Vagina (tissue), 2 donors: ENCODE measurements at regions not wholly inside any gene's neighbourhood (a gene's known extent, or its start where the extent isn't known, plus 50 kb on each side); places are given as distances from the start of the nearest gene placed in this dataset. TPM values are rescaled to one million over a fixed set of nuclear protein-coding genes. Genes with fewer than 3 reads are reported as not detected.

ENCODE experiments used
- DNase-seq, 2 donors: peaks; one replicate each; pipeline ENCODE4 v3.0.0-alpha.2; 2017; ENCODE audit errors: extremely low spot score in 2 of 2
- H3K27ac ChIP-seq: fragments of 200-600 bp; sonication (generic); one replicate; pipeline ENCODE4 v1.5.1; 2019
- H3K27me3 ChIP-seq: fragments of 200-600 bp; sonication (generic); one replicate; pipeline ENCODE4 v1.5.1; 2019
- H3K36me3 ChIP-seq, 2 donors: fragments of 200-600 bp; sonication (generic); one replicate each; pipeline ENCODE4 v1.5.1; 2017 to 2019
- H3K4me1 ChIP-seq: fragments of 200-600 bp; sonication (generic); one replicate; pipeline ENCODE4 v1.5.1; 2019
- H3K4me3 ChIP-seq, 2 donors: fragments of 200-600 bp; sonication (generic); 1 replicate in 1 of 2; 2 replicates in 1 of 2; pipeline ENCODE4 v1.5.1; 2016 to 2019
- H3K9me3 ChIP-seq: fragments of 200-600 bp; sonication (generic); one replicate; pipeline ENCODE4 v1.5.1; 2019
- POLR2A ChIP-seq, 2 donors: fragments of 450-650 bp; IDR thresholded peaks; one replicate each; pipeline ENCODE4 v1.6.1; 2017; ENCODE audit warnings: antibody characterized with exemption in 2 of 2, mild to moderate bottlenecking in 2 of 2, moderate library complexity in 2 of 2
- POLR2AphosphoS5 ChIP-seq, 2 donors: sonication (generic); formaldehyde crosslinking; IDR thresholded peaks; one replicate each; pipeline ENCODE4 v1.9.0; 2017; ENCODE audit warnings: antibody characterized with exemption in 2 of 2, mild to moderate bottlenecking in 2 of 2, low read depth in 1 of 2; ENCODE audit not compliant: insufficient read depth in 1 of 2
- intact Hi-C: fragments of 100-400 bp; cut with DNase I; formaldehyde crosslinking; loops from one replicate; pipeline ENCODE4 v1.15.1; 2023
- small RNA-seq: library from RNA; depleted of rRNA; stranded (forward); fragments of <200 nt; gene quantifications from one replicate; pipeline ENCODE3, GENCODE V24; 2016
- TF ChIP-seq, protein P1 (sequence below), 3 experiments: fragments of 450-650 bp in 2 of 3; fragments of 200-600 bp in 1 of 3; sonication (generic) in 1 of 3; IDR thresholded peaks; one replicate each; pipeline ENCODE4 v1.5.1; 2017 to 2019; ENCODE audit warnings: antibody characterized with exemption in 3 of 3, mild to moderate bottlenecking in 2 of 3, moderate library complexity in 2 of 3

DNA sequence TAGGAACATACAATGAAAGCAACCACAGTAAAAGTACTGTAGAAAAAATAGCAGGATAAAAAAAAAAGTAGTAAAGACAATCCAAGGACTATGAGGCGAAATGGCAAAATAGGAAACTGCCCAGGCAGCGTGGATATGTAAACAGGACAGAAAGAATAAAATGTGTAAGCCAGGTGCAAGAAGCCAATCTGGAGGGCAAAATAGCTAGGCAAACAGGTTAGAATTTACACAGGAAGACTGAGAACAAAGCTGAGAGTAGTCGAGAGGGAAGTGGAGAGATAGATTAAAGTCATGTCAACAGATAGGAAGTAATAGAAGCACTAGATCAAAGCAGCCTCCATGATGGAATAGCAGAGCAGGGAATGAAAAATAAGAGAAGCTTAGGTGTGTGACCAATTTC is 124.2 kb upstream of the B3GALT2 start:
- Histone ChIP-seq H3K4me3 (no peak overlapping the region), H3K4me1 (no peaks in the 10 kb centered on the region), H3K27me3 (no peaks in the 10 kb centered on the region), H3K36me3 (no peaks in the 10 kb centered on the region), H3K27ac (no peak overlapping the region), H3K9me3 (no peaks in the 10 kb centered on the region)
- DNase-seq: no peak
- intact Hi-C loops: no loop called here
- no peak for TF ChIP-seq POLR2AphosphoS5 (IDR thresholded peaks at IDR 0.05; ENCODE audit: insufficient read depth in 1 of 2, low read depth in 1 of 2)
- no peak for TF ChIP-seq POLR2A (IDR thresholded peaks at IDR 0.05)
- TF ChIP-seq, protein P1, sequence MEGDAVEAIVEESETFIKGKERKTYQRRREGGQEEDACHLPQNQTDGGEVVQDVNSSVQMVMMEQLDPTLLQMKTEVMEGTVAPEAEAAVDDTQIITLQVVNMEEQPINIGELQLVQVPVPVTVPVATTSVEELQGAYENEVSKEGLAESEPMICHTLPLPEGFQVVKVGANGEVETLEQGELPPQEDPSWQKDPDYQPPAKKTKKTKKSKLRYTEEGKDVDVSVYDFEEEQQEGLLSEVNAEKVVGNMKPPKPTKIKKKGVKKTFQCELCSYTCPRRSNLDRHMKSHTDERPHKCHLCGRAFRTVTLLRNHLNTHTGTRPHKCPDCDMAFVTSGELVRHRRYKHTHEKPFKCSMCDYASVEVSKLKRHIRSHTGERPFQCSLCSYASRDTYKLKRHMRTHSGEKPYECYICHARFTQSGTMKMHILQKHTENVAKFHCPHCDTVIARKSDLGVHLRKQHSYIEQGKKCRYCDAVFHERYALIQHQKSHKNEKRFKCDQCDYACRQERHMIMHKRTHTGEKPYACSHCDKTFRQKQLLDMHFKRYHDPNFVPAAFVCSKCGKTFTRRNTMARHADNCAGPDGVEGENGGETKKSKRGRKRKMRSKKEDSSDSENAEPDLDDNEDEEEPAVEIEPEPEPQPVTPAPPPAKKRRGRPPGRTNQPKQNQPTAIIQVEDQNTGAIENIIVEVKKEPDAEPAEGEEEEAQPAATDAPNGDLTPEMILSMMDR (IDR thresholded peaks at IDR 0.05): no peak

DNA sequence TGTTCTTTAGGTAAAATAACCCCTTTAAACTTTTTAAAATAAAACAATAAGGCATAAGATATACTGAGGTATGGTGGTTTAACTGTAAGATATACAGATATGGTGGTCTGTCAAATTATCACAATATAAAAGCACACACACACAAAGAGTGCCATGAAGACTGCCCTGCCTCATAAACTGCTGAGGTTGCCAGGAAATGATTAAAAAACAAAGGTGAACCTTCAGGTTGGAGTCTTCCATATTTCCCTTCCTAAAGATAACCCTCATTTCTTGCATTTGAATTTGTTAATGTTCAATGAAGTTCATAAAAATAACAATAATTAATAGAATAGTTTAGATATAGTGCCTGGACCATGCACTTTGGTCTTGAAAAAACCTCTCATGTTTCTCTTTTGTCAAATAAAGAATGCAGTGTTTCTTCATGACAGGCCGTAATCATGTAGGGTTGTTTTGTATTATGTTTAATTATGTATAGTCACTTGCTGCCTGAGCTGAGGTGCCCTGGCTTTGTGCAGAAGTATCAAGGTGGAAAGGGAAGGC is 123.6 kb upstream of the B3GALT2 start:
- Histone ChIP-seq H3K27me3 (no peaks in the 10 kb centered on the region), H3K36me3 (no peaks in the 10 kb centered on the region), H3K27ac (no peak overlapping the region), H3K9me3 (no peaks in the 10 kb centered on the region), H3K4me1 (no peaks in the 10 kb centered on the region), H3K4me3 (no peak overlapping the region)
- TF ChIP-seq, protein P1 (IDR thresholded peaks at IDR 0.05): no peak
- no peak for TF ChIP-seq POLR2A (IDR thresholded peaks at IDR 0.05)
- no peak for TF ChIP-seq POLR2AphosphoS5 (IDR thresholded peaks at IDR 0.05; ENCODE audit: insufficient read depth in 1 of 2, low read depth in 1 of 2)
- DNase-seq: no peak
- intact Hi-C loops: no loop called here

DNA sequence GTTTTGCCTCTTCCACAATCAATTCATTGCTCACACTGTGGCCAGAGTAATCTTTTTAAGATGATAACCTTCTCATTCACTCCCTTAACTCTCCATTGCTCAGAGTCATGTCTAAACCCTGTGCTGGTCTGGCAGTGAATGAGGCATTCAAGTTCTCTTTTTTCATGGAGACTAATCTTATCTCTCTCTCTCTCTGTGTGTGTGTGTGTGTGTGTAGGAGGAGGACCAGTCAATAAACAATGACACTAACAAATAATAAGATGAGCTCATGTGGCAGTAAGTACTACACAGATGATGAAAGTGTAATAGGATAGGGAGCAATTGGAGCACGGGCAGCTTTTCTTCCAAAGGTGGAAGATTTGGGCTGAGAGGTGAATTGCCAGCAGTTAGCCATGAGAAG is 122.0 kb upstream of the B3GALT2 start:
- Histone ChIP-seq H3K36me3 (no peaks in the 10 kb centered on the region), H3K27me3 (no peaks in the 10 kb centered on the region), H3K27ac (no peak overlapping the region), H3K9me3 (no peaks in the 10 kb centered on the region), H3K4me3 (no peak overlapping the region), H3K4me1 (no peaks in the 10 kb centered on the region)
- TF ChIP-seq, protein P1 (IDR thresholded peaks at IDR 0.05): no peak
- no peak for TF ChIP-seq POLR2A (IDR thresholded peaks at IDR 0.05)
- TF ChIP-seq POLR2AphosphoS5 (IDR thresholded peaks at IDR 0.05; ENCODE audit: insufficient read depth in 1 of 2, low read depth in 1 of 2): no peak
- no peak for DNase-seq
- intact Hi-C loops: no loop called here

DNA sequence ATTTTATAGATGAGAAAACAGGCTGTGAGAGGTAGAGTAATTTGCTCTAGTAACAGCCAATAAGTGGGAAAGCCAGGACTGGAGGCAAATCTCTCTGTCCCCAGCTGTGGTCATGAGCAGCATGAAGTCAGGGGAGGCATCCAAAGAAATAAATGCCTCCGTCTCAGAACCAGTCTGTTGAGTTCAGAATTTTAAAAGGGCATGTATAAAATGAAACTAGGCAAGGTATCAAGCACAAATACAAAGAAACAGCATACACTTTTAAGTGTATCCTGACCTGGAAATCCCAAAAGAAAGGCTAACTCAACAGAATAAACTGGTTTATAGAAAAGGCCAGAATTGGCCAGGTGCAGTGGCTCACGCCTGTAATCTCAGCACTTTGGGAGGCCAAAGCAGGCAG is 120.0 kb upstream of the B3GALT2 start:
- no peaks in the 10 kb centered on the region for H3K27me3 ChIP-seq
- H3K4me3 ChIP-seq: no peak overlapping the region
- no peaks in the 10 kb centered on the region for H3K4me1 ChIP-seq
- intact Hi-C loops: no loop called here
- no peaks in the 10 kb centered on the region for H3K36me3 ChIP-seq
- DNase-seq: no peak
- no peaks in the 10 kb centered on the region for H3K9me3 ChIP-seq
- no peak overlapping the region for H3K27ac ChIP-seq
- TF ChIP-seq, protein P1 (IDR thresholded peaks at IDR 0.05): no peak
- TF ChIP-seq POLR2AphosphoS5 (IDR thresholded peaks at IDR 0.05; ENCODE audit: insufficient read depth in 1 of 2, low read depth in 1 of 2) (no peak), POLR2A (IDR thresholded peaks at IDR 0.05) (no peak)

Small RNA genes lying in the stretch of these regions (small RNA-seq; reads per million reads assigned to genes)
- not detected for gene RNU6-983P
